K562 (cell line): ENCODE measurements at regions not wholly inside any gene's neighbourhood (a gene's known extent, or its start where the extent isn't known, plus 50 kb on each side); places are given as distances from the start of the nearest gene placed in this dataset.

Experiments used
- ATAC-seq: fragments of 200-7000 bp; cut with Tn5 transposase; 3 replicates; pipeline ENCODE4 v1.9.1; 2020; ENCODE audit warnings: moderate library complexity
- BruUV-seq: library from RNA; stranded (reverse); fragments of 400-500 nt; replicated peaks from 2 replicates; lab custom pipeline; 2021; lab: Mats Ljungman, UMichigan
- CTCF ChIA-PET: fragments of 300-600 bp; formaldehyde crosslinking; extraction: SDS; loops from one replicate; lab custom pipeline; 2021; ENCODE audit warnings: low intra/inter-chr PET ratio; lab: Yijun Ruan, JAX
- POLR2A ChIA-PET: fragments of 300-600, 350-650 bp; sonication (Branson Sonifier 250); formaldehyde crosslinking; extraction: SDS; loops from one replicate; lab custom pipeline; 2021; ENCODE audit warnings: antibody characterized with exemption, inconsistent platforms; lab: Yijun Ruan, JAX
- DNase-seq, 4 experiments: peaks; one replicate each; pipeline versions ENCODE4 v3.0.0 to v3.0.0-alpha.2; 2011 to 2018; ENCODE audit warnings: low spot score in 3 of 4, mixed read lengths in 3 of 4; ENCODE audit errors: extremely low read depth in 1 of 4
- FAIRE-seq: peaks from 2 replicates; lab custom pipeline; 2011; peaks lifted over from hg19 to GRCh38; lab: Jason Lieb, UNC
- H2AFZ ChIP-seq: 2 replicates; pipeline ENCODE4 v1.6.0; 2011; ENCODE audit warnings: low read depth, low read length, control low read depth, inconsistent platforms
- H3K27ac ChIP-seq: fragments of 200-600 bp; 3 replicates; pipeline ENCODE4 v1.8.0; 2011; ENCODE audit warnings: low read depth, mild to moderate bottlenecking, control low read depth, inconsistent platforms, low read length, moderate library complexity, mixed read lengths; ENCODE audit errors: extremely low read depth
- H3K27me3 ChIP-seq, 2 experiments: fragments of 300-600 bp in 1 of 2; 2 replicates in 1 of 2; 3 replicates in 1 of 2; pipeline versions ENCODE4 v1.6.0 to v1.8.0; 2011; ENCODE audit warnings: inconsistent platforms in 2 of 2, low read length in 2 of 2, mild to moderate bottlenecking in 1 of 2, mixed read lengths in 1 of 2, moderate library complexity in 1 of 2; ENCODE audit not compliant: control insufficient read depth in 2 of 2, insufficient read depth in 2 of 2
- H3K36me3 ChIP-seq: fragments of 300-600 bp; 3 replicates; pipeline ENCODE4 v1.8.0; 2011; ENCODE audit warnings: mild to moderate bottlenecking, low read length, inconsistent platforms; ENCODE audit not compliant: control insufficient read depth, insufficient read depth
- H3K4me1 ChIP-seq, 2 experiments: fragments of 200-600 bp in 1 of 2; replicated peaks in 1 of 2; 2 replicates in 1 of 2; 3 replicates in 1 of 2; pipeline versions ENCODE4 v1.5.1 to v1.8.0; 2011; ENCODE audit warnings: inconsistent platforms in 2 of 2, low read length in 2 of 2, mild to moderate bottlenecking in 1 of 2, mixed read lengths in 1 of 2, moderate library complexity in 1 of 2; ENCODE audit not compliant: control insufficient read depth in 2 of 2, insufficient read depth in 2 of 2
- H3K4me2 ChIP-seq: 2 replicates; pipeline ENCODE4 v1.6.1; 2011; ENCODE audit warnings: low read length, control low read depth, inconsistent platforms, mixed read lengths; ENCODE audit not compliant: insufficient read depth
- H3K4me3 ChIP-seq: fragments of 200-600 bp; sonication (generic), shearing (Covaris generic); 2 replicates; pipeline ENCODE4 v1.5.1; 2016; ENCODE audit warnings: control low read depth, inconsistent platforms
- H3K79me2 ChIP-seq: fragments of 200-600 bp; 3 replicates; pipeline ENCODE4 v1.8.0; 2011; ENCODE audit warnings: low read length, inconsistent platforms; ENCODE audit not compliant: control insufficient read depth, insufficient read depth
- H3K9ac ChIP-seq, 2 experiments: 2 replicates each; pipeline versions ENCODE4 v1.6.0 to v1.6.1; 2011; ENCODE audit warnings: low read depth in 2 of 2, low read length in 2 of 2, control low read depth in 1 of 2, inconsistent platforms in 1 of 2, mild to moderate bottlenecking in 1 of 2, mixed read lengths in 1 of 2; ENCODE audit not compliant: insufficient read depth in 1 of 2
- H3K9me1 ChIP-seq: one replicate; pipeline ENCODE4 v1.6.0; 2011; ENCODE audit warnings: inconsistent platforms, mild to moderate bottlenecking, low read length, moderate library complexity; ENCODE audit not compliant: control insufficient read depth, insufficient read depth
- H3K9me3 ChIP-seq: replicated peaks from 2 replicates; pipeline ENCODE4 v1.5.1; 2011; ENCODE audit warnings: low read depth, low read length, inconsistent platforms; ENCODE audit not compliant: control insufficient read depth, insufficient read depth
- H4K20me1 ChIP-seq: replicated peaks from 2 replicates; pipeline ENCODE4 v1.6.1; 2011; ENCODE audit warnings: low read length, inconsistent platforms, mixed read lengths; ENCODE audit not compliant: control insufficient read depth, insufficient read depth
- CREB1 ChIP-seq, 2 experiments: sonication (generic) in 1 of 2; formaldehyde crosslinking in 1 of 2; IDR thresholded peaks; 2 replicates each; pipeline versions ENCODE4 v1.6.1 to v1.8.0; 2012 to 2022; ENCODE audit warnings: inconsistent platforms in 1 of 2, mild to moderate bottlenecking in 1 of 2, missing genetic modification reagents in 1 of 2, moderate library complexity in 1 of 2
- E4F1 ChIP-seq: fragments of 250-450 bp; sonication (Bioruptor Pico); IDR thresholded peaks from 2 replicates; pipeline ENCODE4 v1.5.0; 2021; ENCODE audit warnings: mild to moderate bottlenecking, borderline replicate concordance
- ELF2 ChIP-seq: fragments of 250-450 bp; sonication (Bioruptor Pico); IDR thresholded peaks from 2 replicates; pipeline ENCODE4 v1.5.0; 2021; ENCODE audit warnings: mild to moderate bottlenecking
- ESRRA ChIP-seq: fragments of 450-650 bp; IDR thresholded peaks from 2 replicates; pipeline ENCODE4 v1.6.1; 2014; ENCODE audit warnings: low read depth, mild to moderate bottlenecking, moderate library complexity, borderline replicate concordance
- FOXP1 ChIP-seq: sonication (generic); formaldehyde crosslinking; IDR thresholded peaks from 2 replicates; pipeline ENCODE4 v1.8.0; 2022; ENCODE audit warnings: mild to moderate bottlenecking, missing genetic modification reagents
- MBD2 ChIP-seq: sonication (generic); IDR thresholded peaks from 2 replicates; pipeline ENCODE4 v1.6.1; 2016; ENCODE audit warnings: low read depth, borderline replicate concordance
- NCOA6 ChIP-seq: fragments of 450-650 bp; IDR thresholded peaks from 2 replicates; pipeline ENCODE4 v1.6.1; 2017; ENCODE audit warnings: mild to moderate bottlenecking
- NELFE ChIP-seq: IDR thresholded peaks from 2 replicates; pipeline ENCODE4 v1.6.1; 2011; ENCODE audit warnings: mild to moderate bottlenecking; ENCODE audit not compliant: insufficient read depth, insufficient read length
- PML ChIP-seq: IDR thresholded peaks from 2 replicates; pipeline ENCODE4 v1.6.1; 2012; ENCODE audit warnings: low read length, inconsistent platforms
- SAFB2 ChIP-seq: fragments of 200-400 bp; formaldehyde crosslinking; IDR thresholded peaks from 2 replicates; pipeline ENCODE4 v1.6.1; 2018; ENCODE audit warnings: borderline replicate concordance, low read length, low read depth, moderate library complexity; ENCODE audit not compliant: severe bottlenecking
- SMAD4 ChIP-seq: fragments of 250-450 bp; sonication (Bioruptor Pico); conservative IDR thresholded peaks from 2 replicates; pipeline ENCODE4 v1.8.0; 2021; ENCODE audit warnings: inconsistent platforms, mild to moderate bottlenecking, moderate library complexity
- TCF7 ChIP-seq: sonication (generic); IDR thresholded peaks from 2 replicates; pipeline ENCODE4 v1.6.1; 2016; ENCODE audit warnings: antibody characterized with exemption, borderline replicate concordance
- TGIF2 ChIP-seq: sonication (generic); formaldehyde crosslinking; IDR thresholded peaks from 2 replicates; pipeline ENCODE4 v1.8.1; 2022; ENCODE audit warnings: mild to moderate bottlenecking, missing genetic modification reagents, moderate library complexity
- TRIM28 ChIP-seq: fragments of 450-650 bp; IDR thresholded peaks from 2 replicates; pipeline ENCODE4 v1.6.1; 2017
- ZBTB11 ChIP-seq, 3 experiments: fragments of 200-800 bp in 1 of 3; fragments of 250-450 bp in 1 of 3; fragments of 450-650 bp in 1 of 3; sonication (Bioruptor Pico) in 1 of 3; sonication (Bioruptor generic) in 1 of 3; formaldehyde crosslinking in 1 of 3; IDR thresholded peaks; 2 replicates each; pipeline versions ENCODE4 v1.6.1 to v1.8.0; 2016 to 2022; ENCODE audit warnings: mild to moderate bottlenecking in 2 of 3, missing genetic modification characterization in 2 of 3, missing compliant biosample characterization in 1 of 3, moderate library complexity in 1 of 3
- ZKSCAN8 ChIP-seq: fragments of 200-800 bp; sonication (Bioruptor generic); IDR thresholded peaks from 2 replicates; pipeline ENCODE4 v1.6.1; 2016; ENCODE audit warnings: missing genetic modification characterization, missing compliant biosample characterization
- ZNF212 ChIP-seq: fragments of 450-650 bp; formaldehyde crosslinking; IDR thresholded peaks from 2 replicates; pipeline ENCODE4 v1.4.0; 2020; ENCODE audit warnings: mild to moderate bottlenecking
- WGBS: fragments of 100-300 bp; shearing (Covaris generic); methylation state at CpG from one replicate; pipeline ENCODE4 v1.1.6; 2016; ENCODE audit warnings: low coverage, mixed read lengths; ENCODE audit not compliant: insufficient coverage; ENCODE audit errors: missing lambda C conversion rate; 5-methylcytosine and 5-hydroxymethylcytosine counted together
- in situ Hi-C: fragments of 300-500 bp; cut with MboI; formaldehyde crosslinking; loops from 4 replicates; pipeline ENCODE4 v1.15.0; 2018; ENCODE audit warnings: inconsistent platforms, mixed read lengths
- intact Hi-C: fragments of 100-400 bp; cut with micrococcal nuclease; formaldehyde crosslinking; loops from 2 replicates; pipeline ENCODE4 v1.14.2; 2022

GRCh38 chr10:44012921-44013320, 364.2 kb upstream of the ZNF32 start:
- FAIRE-seq: no peak
- Histone ChIP-seq H3K4me2 (no peak overlapping the region), H3K79me2 (no peaks in the 10 kb centered on the region), H3K9me3 (no peaks in the 10 kb centered on the region), H3K9me1 (no peaks in the 10 kb centered on the region), H3K9ac (no peak overlapping the region), H3K27me3 (peaks cover 9% of the 10 kb centered on the region in 2 experiments; a peak in 2 of 5 replicates), H4K20me1 (no peaks in the 10 kb centered on the region; the same call in 1 of the 2 replicates), H3K36me3 (no peaks in the 10 kb centered on the region)
- intact Hi-C loops: no loop called here
- no peak for TF ChIP-seq CREB1 (IDR thresholded peaks at IDR 0.05)
- no peak for TF ChIP-seq CREB1 (CRISPR knock-in tag; IDR thresholded peaks at IDR 0.05)
- no peak for TF ChIP-seq SMAD4
- no peak for TF ChIP-seq TRIM28
- TF ChIP-seq TGIF2: no peak
- no peak for TF ChIP-seq ZKSCAN8 (CRISPR knock-in tag)
- TF ChIP-seq NELFE: no peak
- no peak for TF ChIP-seq E4F1
- no peak for TF ChIP-seq ESRRA
- no peak for TF ChIP-seq ZBTB11 (CRISPR knock-in tag; IDR thresholded peaks at IDR 0.05)
- TF ChIP-seq MBD2: no peak
- no peak for TF ChIP-seq FOXP1 (CRISPR knock-in tag)
- TF ChIP-seq ZNF212: no peak
- TF ChIP-seq PML: no peak
- TF ChIP-seq NCOA6: no peak
- no peak for TF ChIP-seq ELF2 (CRISPR knock-in tag)
- no peak for TF ChIP-seq TCF7
- TF ChIP-seq SAFB2: no peak
- TF ChIP-seq, all 486 proteins: peak for 0
- in situ Hi-C loops: no loop called here
- no peaks in the 10 kb centered on the region for H3K4me1 ChIP-seq
- ATAC-seq (no peak), DNase-seq (no peak)
- no TSS peak for BruUV-seq
- no peak overlapping the region for H3K27ac ChIP-seq
- CTCF ChIA-PET: no interaction called here
- POLR2A ChIA-PET: interaction anchor here (0.6 kb wide), 1 partner anchor 1585 kb away, joined by 3 read pairs; no protein-coding TSS in a partner anchor
- 0% methylated on average over 3 of the region's 3 CpGs for WGBS
- no peak overlapping the region for H3K4me3 ChIP-seq
- no peak overlapping the region for H2AFZ ChIP-seq
